GM12878 (cell line): ENCODE measurements at regions not wholly inside any gene's neighbourhood (a gene's known extent, or its start where the extent isn't known, plus 50 kb on each side); places are given as distances from the start of the nearest gene placed in this dataset.
A peak's percentile ranks its signal among the peaks of the same experiment; 100 is the strongest.

Source experiments
- ATF3 ChIP-seq: IDR thresholded peaks from 2 replicates; pipeline ENCODE4 v1.6.1; 2011; ENCODE audit warnings: low read depth, mild to moderate bottlenecking, low read length, moderate library complexity, borderline replicate concordance; ENCODE audit errors: extremely low read depth
- BACH1 ChIP-seq: fragments of 450-650 bp; IDR thresholded peaks from 2 replicates; pipeline ENCODE4 v1.6.1; 2017; ENCODE audit warnings: mild to moderate bottlenecking, borderline replicate concordance
- BCL3 ChIP-seq: IDR thresholded peaks from 2 replicates; pipeline ENCODE4 v1.6.1; 2011; ENCODE audit warnings: borderline replicate concordance, low read depth, mild to moderate bottlenecking, moderate library complexity, low read length; ENCODE audit not compliant: insufficient read depth, poor library complexity, severe bottlenecking
- BCLAF1 ChIP-seq: fragments of 450-650 bp; IDR thresholded peaks from 2 replicates; pipeline ENCODE4 v1.6.1; 2017; ENCODE audit warnings: antibody characterized with exemption, mild to moderate bottlenecking, moderate library complexity
- CREB1 ChIP-seq: IDR thresholded peaks from 2 replicates; pipeline ENCODE4 v1.6.1; 2012; ENCODE audit warnings: low read depth, mild to moderate bottlenecking, inconsistent platforms
- EED ChIP-seq: sonication (generic); IDR thresholded peaks from 2 replicates; pipeline ENCODE4 v1.6.1; 2016; ENCODE audit warnings: antibody characterized with exemption, low read depth
- ESRRA ChIP-seq: IDR thresholded peaks from 2 replicates; pipeline ENCODE4 v1.6.1; 2012; ENCODE audit warnings: mild to moderate bottlenecking, low read length, improper control_type of control experiment
- EZH2 ChIP-seq: IDR thresholded peaks from 2 replicates; pipeline ENCODE4 v1.6.1; 2012; ENCODE audit warnings: low read depth, mild to moderate bottlenecking, control low read depth, inconsistent platforms, low read length, borderline replicate concordance; ENCODE audit not compliant: control insufficient read depth
- IRF3 ChIP-seq: fragments of 450-650 bp; IDR thresholded peaks from 2 replicates; pipeline ENCODE4 v1.6.1; 2014; ENCODE audit warnings: mild to moderate bottlenecking
- MEF2A ChIP-seq: IDR thresholded peaks from 2 replicates; pipeline ENCODE4 v1.6.1; 2011; ENCODE audit warnings: low read depth, mild to moderate bottlenecking, low read length, moderate library complexity; ENCODE audit not compliant: insufficient read depth
- MEF2B ChIP-seq: fragments of 450-650 bp; IDR thresholded peaks from 2 replicates; pipeline ENCODE4 v1.6.1; 2018; ENCODE audit warnings: mild to moderate bottlenecking, moderate library complexity; ENCODE audit not compliant: partially characterized antibody, poor library complexity, severe bottlenecking
- NFXL1 ChIP-seq: fragments of 450-650 bp; IDR thresholded peaks from 2 replicates; pipeline ENCODE4 v1.6.1; 2017; ENCODE audit warnings: antibody characterized with exemption, mild to moderate bottlenecking, borderline replicate concordance
- NR2C1 ChIP-seq: fragments of 450-650 bp; IDR thresholded peaks from 2 replicates; pipeline ENCODE4 v1.6.1; 2017; ENCODE audit warnings: antibody characterized with exemption, mild to moderate bottlenecking, moderate library complexity
- POU2F2 ChIP-seq: IDR thresholded peaks from 3 replicates; pipeline ENCODE4 v1.6.1; 2011; ENCODE audit warnings: low read depth, mild to moderate bottlenecking, low read length, borderline replicate concordance
- SP1 ChIP-seq: IDR thresholded peaks from one replicate; pipeline ENCODE4 v1.6.1; 2011; ENCODE audit warnings: low read depth, low read length
- USF2 ChIP-seq: IDR thresholded peaks from 2 replicates; pipeline ENCODE4 v1.6.1; 2011; ENCODE audit warnings: low read depth, low read length, improper control_type of control experiment, borderline replicate concordance
- ZNF592 ChIP-seq: fragments of 450-650 bp; IDR thresholded peaks from 2 replicates; pipeline ENCODE4 v1.6.1; 2017; ENCODE audit warnings: mild to moderate bottlenecking, moderate library complexity
- ZZZ3 ChIP-seq: IDR thresholded peaks from 2 replicates; pipeline ENCODE4 v1.6.1; 2011; ENCODE audit warnings: low read depth; ENCODE audit not compliant: control insufficient read depth, insufficient read length

- TF ChIP-seq ZNF592 (no peak), BACH1 (peak; percentile 97; the same call in 1 of the 2 replicates), ZZZ3 (no peak), MEF2B (peak; percentile 97), BCLAF1 (no peak), CREB1 (peak; percentile 48; the same call in 1 of the 2 replicates), NR2C1 (no peak), MEF2A (peak; percentile 89), SP1 (peak; percentile 69), EZH2 (no peak), ESRRA (no peak), ATF3 (no peak), EED (peak; percentile 92), IRF3 (no peak), POU2F2 (peak; percentile 86; the same call in 2 of the 3 replicates), BCL3 (peak; percentile 65), USF2 (no peak), NFXL1 (no peak)
Measured at GRCh38 chr7:106552645-106553445, 108.1 kb downstream of the CCDC71L start (continued).
